Fibroblast of lung (primary cell): ENCODE measurements at regions not wholly inside any gene's neighbourhood (a gene's known extent, or its start where the extent isn't known, plus 50 kb on each side); places are given as distances from the start of the nearest gene placed in this dataset.

Experiments used
- DNase-seq, 2 donors: peaks; one replicate each; pipeline versions ENCODE4 v3.0.0 to v3.0.0-alpha.2; 2010; ENCODE audit warnings: low read depth in 2 of 2
- H2AFZ ChIP-seq: 2 replicates; pipeline ENCODE4 v1.5.1; 2012; ENCODE audit warnings: low read length, control low read depth, inconsistent platforms
- H3K27ac ChIP-seq: 2 replicates; pipeline ENCODE4 v1.5.1; 2011; ENCODE audit warnings: low read length, control low read depth; ENCODE audit not compliant: insufficient read depth
- H3K27me3 ChIP-seq: 2 replicates; pipeline ENCODE4 v1.5.1; 2011; ENCODE audit warnings: mild to moderate bottlenecking, low read length; ENCODE audit not compliant: control insufficient read depth, insufficient read depth
- H3K36me3 ChIP-seq: 2 replicates; pipeline ENCODE4 v1.5.1; 2011; ENCODE audit warnings: low read length; ENCODE audit not compliant: control insufficient read depth, insufficient read depth
- H3K4me1 ChIP-seq: 2 replicates; pipeline ENCODE4 v1.5.1; 2011; ENCODE audit warnings: low read length; ENCODE audit not compliant: control insufficient read depth, insufficient read depth; ENCODE audit errors: extremely low read depth
- H3K4me2 ChIP-seq: 2 replicates; pipeline ENCODE4 v1.5.1; 2011; ENCODE audit warnings: low read length, control low read depth; ENCODE audit not compliant: insufficient read depth; ENCODE audit errors: extremely low read depth
- H3K4me3 ChIP-seq, 4 experiments: fragments of 200-600 bp in 1 of 4; sonication (generic) in 1 of 4; replicated peaks in 1 of 4; 2 replicates each; pipeline ENCODE4 v1.5.1; 2011 to 2016; ENCODE audit warnings: low read length in 4 of 4, low read depth in 3 of 4, mild to moderate bottlenecking in 3 of 4, control low read depth in 2 of 4, inconsistent platforms in 1 of 4, mixed read lengths in 1 of 4; ENCODE audit not compliant: insufficient read depth in 1 of 4; ENCODE audit errors: control extremely low read depth in 1 of 4
- H3K79me2 ChIP-seq: 2 replicates; pipeline ENCODE4 v1.5.1; 2012; ENCODE audit warnings: mild to moderate bottlenecking, low read length, inconsistent platforms; ENCODE audit not compliant: control insufficient read depth, insufficient read depth
- H3K9ac ChIP-seq: 2 replicates; pipeline ENCODE4 v1.5.1; 2011; ENCODE audit warnings: mild to moderate bottlenecking, low read length, control low read depth; ENCODE audit not compliant: insufficient read depth
- H3K9me3 ChIP-seq: 2 replicates; pipeline ENCODE4 v1.5.1; 2012; ENCODE audit warnings: low read depth, low read length; ENCODE audit not compliant: control insufficient read depth, insufficient read depth
- H4K20me1 ChIP-seq: 2 replicates; pipeline ENCODE4 v1.5.1; 2011; ENCODE audit warnings: low read length; ENCODE audit not compliant: control insufficient read depth, insufficient read depth; ENCODE audit errors: extremely low read depth
- EZH2 ChIP-seq: IDR thresholded peaks from 2 replicates; pipeline ENCODE4 v1.5.1; 2012; ENCODE audit warnings: low read length, control low read depth, mild to moderate bottlenecking; ENCODE audit errors: missing control alignments
- TF ChIP-seq, protein P1 (sequence below), 2 donors: IDR thresholded peaks in 1 of 2; conservative IDR thresholded peaks in 1 of 2; 1 replicate in 1 of 2; 2 replicates in 1 of 2; pipeline ENCODE4 v1.5.1; 2011 to 2012; ENCODE audit warnings: low read length in 2 of 2, control low read depth in 1 of 2, inconsistent platforms in 1 of 2, low read depth in 1 of 2, mild to moderate bottlenecking in 1 of 2

DNA sequence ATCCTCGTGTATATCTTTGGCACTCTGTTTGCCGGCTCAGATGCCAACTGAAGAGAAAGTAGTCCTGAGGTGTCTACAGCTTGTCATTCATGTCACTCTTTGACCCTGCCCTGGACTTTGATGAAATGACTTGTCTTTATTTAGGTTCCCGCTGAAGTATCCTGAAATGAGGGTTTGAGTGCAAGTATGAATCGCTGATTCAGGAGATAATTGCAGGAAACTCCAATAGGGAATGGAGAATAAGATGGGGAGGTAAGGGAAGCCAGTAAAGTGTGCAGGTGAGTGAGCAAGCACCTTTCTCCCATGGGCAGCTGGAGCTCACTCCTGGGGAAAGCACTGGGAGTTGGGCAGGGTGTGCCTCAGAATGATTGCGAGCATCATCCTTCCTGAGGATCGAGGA lies 50.3 kb upstream of the ZFR start:
- Histone ChIP-seq H3K27me3 (peaks cover 2% of the 10 kb centered on the region), H3K27ac (no peak overlapping the region), H3K79me2 (no peaks in the 10 kb centered on the region), H3K4me1 (peaks cover 4% of the 10 kb centered on the region), H3K4me3 (no peak overlapping the region), H3K9ac (no peak overlapping the region), H3K36me3 (no peaks in the 10 kb centered on the region), H2AFZ (no peak overlapping the region), H4K20me1 (no peaks in the 10 kb centered on the region), H3K4me2 (no peak overlapping the region), H3K9me3 (no peaks in the 10 kb centered on the region)
- no peak for DNase-seq
- TF ChIP-seq, protein P1, sequence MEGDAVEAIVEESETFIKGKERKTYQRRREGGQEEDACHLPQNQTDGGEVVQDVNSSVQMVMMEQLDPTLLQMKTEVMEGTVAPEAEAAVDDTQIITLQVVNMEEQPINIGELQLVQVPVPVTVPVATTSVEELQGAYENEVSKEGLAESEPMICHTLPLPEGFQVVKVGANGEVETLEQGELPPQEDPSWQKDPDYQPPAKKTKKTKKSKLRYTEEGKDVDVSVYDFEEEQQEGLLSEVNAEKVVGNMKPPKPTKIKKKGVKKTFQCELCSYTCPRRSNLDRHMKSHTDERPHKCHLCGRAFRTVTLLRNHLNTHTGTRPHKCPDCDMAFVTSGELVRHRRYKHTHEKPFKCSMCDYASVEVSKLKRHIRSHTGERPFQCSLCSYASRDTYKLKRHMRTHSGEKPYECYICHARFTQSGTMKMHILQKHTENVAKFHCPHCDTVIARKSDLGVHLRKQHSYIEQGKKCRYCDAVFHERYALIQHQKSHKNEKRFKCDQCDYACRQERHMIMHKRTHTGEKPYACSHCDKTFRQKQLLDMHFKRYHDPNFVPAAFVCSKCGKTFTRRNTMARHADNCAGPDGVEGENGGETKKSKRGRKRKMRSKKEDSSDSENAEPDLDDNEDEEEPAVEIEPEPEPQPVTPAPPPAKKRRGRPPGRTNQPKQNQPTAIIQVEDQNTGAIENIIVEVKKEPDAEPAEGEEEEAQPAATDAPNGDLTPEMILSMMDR (conservative IDR thresholded peaks at IDR 0.05 in 1 of 2, IDR thresholded peaks at IDR 0.05 in 1 of 2; ENCODE audit: low read depth in 1 of 2, low read length in 2 of 2): no peak
- TF ChIP-seq EZH2: no peak
